ENCODE measurements at regions not wholly inside any gene's neighbourhood (a gene's known extent, or its start where the extent isn't known, plus 50 kb on each side); places are given as distances from the start of the nearest gene placed in this dataset.

- TF ChIP-seq CTCF (IDR thresholded peaks at IDR 0.05): no peak
- TF ChIP-seq POLR2A (IDR thresholded peaks at IDR 0.05): no peak
These were observed 97.9 kb upstream of the PAXBP1 start for GRCh38 chr21:32869459-32869858.

All from thyroid gland (tissue), 4 donors.